Fibroblast of lung (primary cell): ENCODE measurements at regions not wholly inside any gene's neighbourhood (a gene's known extent, or its start where the extent isn't known, plus 50 kb on each side); places are given as distances from the start of the nearest gene placed in this dataset.

Experiments used
- DNase-seq, 2 donors: peaks; one replicate each; pipeline versions ENCODE4 v3.0.0 to v3.0.0-alpha.2; 2010; ENCODE audit warnings: low read depth in 2 of 2
- H2AFZ ChIP-seq: 2 replicates; pipeline ENCODE4 v1.5.1; 2012; ENCODE audit warnings: low read length, control low read depth, inconsistent platforms
- H3K27ac ChIP-seq: 2 replicates; pipeline ENCODE4 v1.5.1; 2011; ENCODE audit warnings: low read length, control low read depth; ENCODE audit not compliant: insufficient read depth
- H3K27me3 ChIP-seq: 2 replicates; pipeline ENCODE4 v1.5.1; 2011; ENCODE audit warnings: mild to moderate bottlenecking, low read length; ENCODE audit not compliant: control insufficient read depth, insufficient read depth
- H3K36me3 ChIP-seq: 2 replicates; pipeline ENCODE4 v1.5.1; 2011; ENCODE audit warnings: low read length; ENCODE audit not compliant: control insufficient read depth, insufficient read depth
- H3K4me1 ChIP-seq: 2 replicates; pipeline ENCODE4 v1.5.1; 2011; ENCODE audit warnings: low read length; ENCODE audit not compliant: control insufficient read depth, insufficient read depth; ENCODE audit errors: extremely low read depth
- H3K4me2 ChIP-seq: 2 replicates; pipeline ENCODE4 v1.5.1; 2011; ENCODE audit warnings: low read length, control low read depth; ENCODE audit not compliant: insufficient read depth; ENCODE audit errors: extremely low read depth
- H3K4me3 ChIP-seq, 4 experiments: fragments of 200-600 bp in 1 of 4; sonication (generic) in 1 of 4; replicated peaks in 1 of 4; 2 replicates each; pipeline ENCODE4 v1.5.1; 2011 to 2016; ENCODE audit warnings: low read length in 4 of 4, low read depth in 3 of 4, mild to moderate bottlenecking in 3 of 4, control low read depth in 2 of 4, inconsistent platforms in 1 of 4, mixed read lengths in 1 of 4; ENCODE audit not compliant: insufficient read depth in 1 of 4; ENCODE audit errors: control extremely low read depth in 1 of 4
- H3K79me2 ChIP-seq: 2 replicates; pipeline ENCODE4 v1.5.1; 2012; ENCODE audit warnings: mild to moderate bottlenecking, low read length, inconsistent platforms; ENCODE audit not compliant: control insufficient read depth, insufficient read depth
- H3K9ac ChIP-seq: 2 replicates; pipeline ENCODE4 v1.5.1; 2011; ENCODE audit warnings: mild to moderate bottlenecking, low read length, control low read depth; ENCODE audit not compliant: insufficient read depth
- H3K9me3 ChIP-seq: 2 replicates; pipeline ENCODE4 v1.5.1; 2012; ENCODE audit warnings: low read depth, low read length; ENCODE audit not compliant: control insufficient read depth, insufficient read depth
- H4K20me1 ChIP-seq: 2 replicates; pipeline ENCODE4 v1.5.1; 2011; ENCODE audit warnings: low read length; ENCODE audit not compliant: control insufficient read depth, insufficient read depth; ENCODE audit errors: extremely low read depth
- CTCF ChIP-seq, 2 donors: IDR thresholded peaks in 1 of 2; conservative IDR thresholded peaks in 1 of 2; 1 replicate in 1 of 2; 2 replicates in 1 of 2; pipeline ENCODE4 v1.5.1; 2011 to 2012; ENCODE audit warnings: low read length in 2 of 2, control low read depth in 1 of 2, inconsistent platforms in 1 of 2, low read depth in 1 of 2, mild to moderate bottlenecking in 1 of 2
- EZH2 ChIP-seq: IDR thresholded peaks from 2 replicates; pipeline ENCODE4 v1.5.1; 2012; ENCODE audit warnings: low read length, control low read depth, mild to moderate bottlenecking; ENCODE audit errors: missing control alignments

- Histone ChIP-seq H3K79me2 (no peaks in the 10 kb centered on the region), H3K36me3 (no peaks in the 10 kb centered on the region), H3K4me1 (peaks cover 5% of the 10 kb centered on the region), H3K27ac (no peak overlapping the region), H3K4me2 (no peak overlapping the region), H4K20me1 (no peaks in the 10 kb centered on the region), H3K9me3 (no peaks in the 10 kb centered on the region), H3K4me3 (no peak overlapping the region), H3K9ac (no peak overlapping the region), H3K27me3 (no peaks in the 10 kb centered on the region), H2AFZ (no peak overlapping the region)
- TF ChIP-seq EZH2, result no peak
- TF ChIP-seq CTCF (conservative IDR thresholded peaks at IDR 0.05 in 1 of 2, IDR thresholded peaks at IDR 0.05 in 1 of 2; ENCODE audit: low read depth in 1 of 2, low read length in 2 of 2), result no peak
- peak in 1 of 2 donors; percentile 21 for DNase-seq
These were observed 202.1 kb downstream of the KLF12 start for GRCh38 chr13:73932091-73932490.

GRCh38 chr13:73929287-73929932 lies 204.8 kb downstream of the KLF12 start:
- H3K27me3 ChIP-seq, result no peaks in the 10 kb centered on the region
- H4K20me1 ChIP-seq, result no peaks in the 10 kb centered on the region
- peaks cover 3% of the 10 kb centered on the region for H3K4me1 ChIP-seq
- no peak overlapping the region for H3K27ac ChIP-seq
- no peaks in the 10 kb centered on the region for H3K9me3 ChIP-seq
- no peak overlapping the region for H3K4me3 ChIP-seq
- no peak overlapping the region for H2AFZ ChIP-seq
- H3K36me3 ChIP-seq, result no peaks in the 10 kb centered on the region
- H3K9ac ChIP-seq, result no peak overlapping the region
- no peak for TF ChIP-seq EZH2
- TF ChIP-seq CTCF (conservative IDR thresholded peaks at IDR 0.05 in 1 of 2, IDR thresholded peaks at IDR 0.05 in 1 of 2; ENCODE audit: low read depth in 1 of 2, low read length in 2 of 2), result no peak
- no peaks in the 10 kb centered on the region for H3K79me2 ChIP-seq
- no peak for DNase-seq
- H3K4me2 ChIP-seq, result no peak overlapping the region

GRCh38 chr13:73924607-73925006 lies 209.6 kb downstream of the KLF12 start:
- Histone ChIP-seq H4K20me1 (no peaks in the 10 kb centered on the region), H2AFZ (no peak overlapping the region), H3K79me2 (no peaks in the 10 kb centered on the region), H3K4me1 (no peaks in the 10 kb centered on the region), H3K27me3 (no peaks in the 10 kb centered on the region), H3K4me2 (no peak overlapping the region), H3K27ac (no peak overlapping the region), H3K4me3 (no peak overlapping the region), H3K9me3 (no peaks in the 10 kb centered on the region), H3K36me3 (no peaks in the 10 kb centered on the region), H3K9ac (no peak overlapping the region)
- DNase-seq, result no peak
- TF ChIP-seq EZH2 (no peak), CTCF (conservative IDR thresholded peaks at IDR 0.05 in 1 of 2, IDR thresholded peaks at IDR 0.05 in 1 of 2; ENCODE audit: low read depth in 1 of 2, low read length in 2 of 2) (no peak)
